SK-N-DZ (cell line): ENCODE measurements at regions not wholly inside any gene's neighbourhood (a gene's known extent, or its start where the extent isn't known, plus 50 kb on each side); places are given as distances from the start of the nearest gene placed in this dataset.

Experiments
- DNase-seq: peaks from one replicate; pipeline ENCODE4 v3.0.0-alpha.2; 2015; ENCODE audit warnings: low spot score

- DNase-seq, result no peak
These were observed 612.8 kb downstream of the INSC start for GRCh38 chr11:15727520-15727914.

DNA sequence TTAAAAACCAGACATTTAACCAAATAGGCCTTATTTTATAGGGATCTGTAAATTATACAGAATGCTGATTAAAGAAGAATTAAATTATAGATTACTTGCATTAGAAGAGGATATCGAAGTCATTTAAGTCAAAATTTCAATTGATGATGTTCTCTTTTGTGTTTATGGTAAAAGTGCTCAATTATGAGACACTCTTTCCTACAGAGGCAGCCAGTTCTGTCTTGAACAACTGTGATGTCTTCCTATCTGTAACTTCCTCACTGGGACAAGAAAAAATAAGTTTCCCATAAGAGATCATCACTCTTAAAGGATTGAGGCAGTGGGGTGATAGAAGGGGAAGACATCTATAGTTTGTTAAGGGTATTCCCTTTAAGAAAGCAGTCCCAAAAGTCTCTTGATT lies 613.5 kb downstream of the INSC start:
- no peak for DNase-seq

DNA sequence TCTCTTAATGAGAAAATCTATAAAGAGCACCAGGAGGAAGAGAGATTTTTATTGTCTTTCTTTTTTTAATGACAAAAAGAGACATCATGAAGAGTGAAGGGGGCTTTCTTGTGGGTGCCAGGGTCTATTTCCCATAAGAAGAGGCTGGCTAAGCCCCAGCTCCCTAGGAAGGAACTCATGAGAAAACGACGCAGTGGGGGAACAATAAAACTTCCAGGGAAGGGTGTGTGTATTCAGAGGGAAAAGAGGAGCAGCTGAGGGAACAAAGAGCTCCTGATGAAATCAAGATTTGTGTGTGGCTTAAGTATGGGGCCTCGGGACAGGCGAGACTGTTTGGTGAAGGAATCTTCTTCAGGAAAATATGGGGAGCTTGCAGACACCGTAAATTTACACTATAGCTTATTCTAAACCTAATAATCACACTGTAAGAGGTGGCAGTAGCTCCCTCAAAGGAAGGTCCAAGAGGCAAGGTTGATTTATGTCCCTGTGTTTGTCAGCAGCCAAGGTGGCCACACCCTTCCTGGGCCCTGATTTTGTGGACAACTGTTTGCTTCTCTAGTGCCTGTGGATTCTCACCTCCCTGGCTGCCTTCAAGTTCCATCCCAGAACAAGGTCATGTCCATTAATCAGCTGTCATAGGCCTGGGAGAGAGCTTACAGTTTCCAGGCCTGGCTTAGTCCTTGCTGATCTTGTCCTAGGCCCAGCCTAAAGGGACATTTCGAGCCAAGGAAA lies 615.7 kb downstream of the INSC start:
- DNase-seq, result no peak

GRCh38 chr11:15730995-15731385 lies 616.3 kb downstream of the INSC start:
- no peak for DNase-seq

DNA sequence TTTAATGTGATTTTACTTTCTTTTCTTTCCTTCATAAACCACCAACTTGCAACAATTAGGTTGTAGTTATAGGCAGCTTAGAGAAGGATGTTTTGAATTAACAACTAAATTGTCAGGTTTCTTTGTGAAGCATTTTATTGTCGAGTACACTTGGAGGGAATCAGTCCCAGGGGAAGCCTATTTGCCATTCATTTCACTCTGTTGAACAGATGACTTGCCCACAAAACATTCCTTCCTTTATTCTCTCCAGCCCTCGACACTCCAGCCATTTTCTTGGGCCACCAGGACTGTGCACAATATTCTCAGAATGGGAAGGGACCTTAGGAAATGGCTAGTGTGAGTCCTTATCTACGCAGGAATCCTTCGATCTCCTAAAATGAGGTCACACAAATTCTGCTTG lies 620.6 kb downstream of the SOX6 start:
- DNase-seq, result no peak

DNA sequence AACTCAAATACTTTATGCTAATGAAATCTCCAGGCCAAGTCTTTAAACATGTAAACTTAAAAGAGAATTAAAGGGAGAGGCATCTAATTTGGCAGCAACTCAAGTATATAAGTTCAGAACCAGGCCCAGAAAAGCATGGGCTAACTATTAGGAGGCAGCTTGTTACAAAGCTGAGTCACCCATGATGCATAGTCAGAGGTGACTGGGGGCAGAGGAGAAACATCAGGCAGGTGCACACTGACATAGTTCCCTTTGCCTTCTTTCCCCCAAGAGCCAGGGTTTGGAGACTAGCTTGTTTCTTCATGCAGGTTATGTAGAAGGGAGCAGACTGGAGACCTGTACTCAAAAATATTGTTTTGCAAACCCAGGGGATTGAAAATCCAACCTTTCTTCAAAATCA lies 619.0 kb downstream of the SOX6 start:
- no peak for DNase-seq

DNA sequence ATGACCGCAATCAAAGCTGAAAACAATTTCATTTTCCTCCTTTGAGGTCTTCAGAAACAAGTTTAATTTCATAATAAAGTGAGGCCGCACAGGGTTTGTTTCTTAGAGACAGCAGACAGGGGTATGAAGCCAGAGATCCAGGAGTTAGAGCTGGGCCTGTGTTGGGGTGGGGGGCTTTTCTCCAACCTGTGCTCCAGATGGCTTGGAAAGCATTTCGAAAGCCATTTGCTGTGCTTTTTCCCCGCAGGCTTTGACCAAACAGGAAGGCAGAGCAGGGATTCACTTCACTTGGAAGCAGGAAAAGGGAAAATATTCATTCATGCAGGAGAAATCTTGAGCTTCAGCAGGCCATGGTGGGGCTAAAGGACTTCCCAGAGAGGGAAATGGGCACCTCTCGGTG lies 617.4 kb downstream of the SOX6 start:
- DNase-seq, result no peak

DNA sequence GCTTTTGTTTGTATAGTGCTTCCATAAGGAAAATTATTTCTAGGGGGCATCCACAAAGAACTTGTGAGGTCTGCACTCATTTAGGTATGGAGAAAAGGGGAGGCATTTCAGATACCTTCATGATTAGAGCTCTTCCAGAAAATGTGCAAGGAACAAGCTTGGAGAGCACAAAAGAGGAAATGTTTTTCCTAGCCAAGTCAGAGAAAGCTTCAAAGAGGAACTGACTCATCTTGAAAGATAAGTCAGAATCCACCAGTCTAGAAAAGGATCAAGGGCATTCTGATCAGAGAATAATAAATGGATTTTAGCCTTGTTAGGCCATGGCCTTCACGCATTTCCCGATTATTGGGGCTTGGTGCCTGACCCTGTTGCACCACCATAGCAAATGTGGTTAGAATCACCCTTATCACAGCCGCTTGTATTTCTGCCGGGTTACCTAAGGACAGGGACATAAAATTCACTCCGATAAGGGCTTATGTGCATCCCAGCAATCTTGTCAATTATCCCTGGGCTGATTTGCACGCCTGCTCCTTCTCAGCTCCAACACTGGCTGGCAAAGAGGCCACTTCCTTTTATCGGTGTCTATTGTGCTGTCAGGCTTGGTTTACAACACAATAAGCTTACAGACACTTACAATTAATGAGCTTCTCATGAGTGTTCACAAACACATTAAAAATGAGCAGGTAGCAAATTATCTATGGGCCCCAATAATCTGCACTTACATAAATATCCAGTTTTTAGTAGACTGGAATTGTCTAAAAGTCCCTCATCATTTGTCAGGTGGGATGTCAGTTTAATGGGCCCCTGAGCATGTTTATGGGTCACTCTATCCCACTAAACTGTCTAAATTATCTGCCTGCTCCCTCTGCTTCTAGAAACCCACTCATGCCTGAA lies 613.5 kb downstream of the SOX6 start:
- DNase-seq, result peak; percentile 12

DNA sequence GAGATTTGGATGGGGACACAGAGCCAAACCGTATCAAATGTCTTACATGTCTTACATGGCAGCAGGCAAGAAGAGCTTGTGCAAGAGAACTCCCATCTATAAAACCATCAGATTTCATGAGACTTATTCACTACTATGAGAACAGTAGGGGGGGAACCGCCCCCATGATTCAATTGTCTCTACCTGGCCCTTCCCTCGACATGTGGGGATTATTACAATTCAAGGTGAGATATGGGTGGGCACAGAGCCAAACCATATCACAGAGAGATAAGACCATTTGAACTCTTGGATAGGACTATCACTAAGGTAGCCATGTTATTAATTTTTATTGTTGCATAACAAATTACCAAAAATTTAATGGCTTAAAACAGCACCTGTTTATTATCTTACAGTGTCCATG lies 611.7 kb downstream of the SOX6 start:
- DNase-seq, result no peak

DNA sequence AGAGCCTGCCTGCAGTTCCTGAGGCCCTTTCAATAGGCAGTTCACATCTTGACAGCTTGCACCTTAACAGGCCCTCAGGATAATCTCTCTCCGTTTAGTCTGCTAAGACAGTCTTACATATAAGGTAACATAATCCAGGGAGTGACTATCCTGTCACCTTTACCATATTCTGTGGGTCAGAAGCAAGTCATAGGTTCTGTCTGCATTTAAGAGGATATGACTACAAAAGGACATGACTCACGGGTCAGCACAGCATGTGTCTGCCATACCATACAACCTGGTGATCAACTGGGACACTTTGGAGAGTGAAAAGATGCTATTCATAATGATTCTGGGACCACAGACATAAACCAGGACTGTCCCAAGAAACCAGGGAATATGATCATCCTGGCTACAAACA lies 611.1 kb downstream of the SOX6 start:
- DNase-seq, result no peak

DNA sequence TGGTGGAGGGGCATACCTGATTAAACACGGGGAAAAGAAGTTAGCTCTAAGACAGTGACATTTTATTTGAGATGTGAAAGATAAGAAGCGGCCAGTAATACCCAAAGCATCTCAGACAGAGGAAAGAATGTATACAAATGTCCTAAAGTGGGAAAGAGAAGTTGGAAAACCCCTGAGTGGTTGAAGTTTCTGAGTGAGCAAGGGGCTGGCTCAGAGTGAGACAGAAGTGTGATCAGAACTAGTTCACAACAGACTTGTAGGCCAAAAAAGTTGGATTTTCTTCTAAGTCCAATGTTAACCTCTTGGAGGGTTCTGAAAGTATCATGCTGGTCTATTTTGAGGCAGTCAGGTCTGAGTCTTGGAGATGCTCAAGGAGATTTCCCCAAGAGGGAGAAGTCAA lies 608.7 kb downstream of the SOX6 start:
- DNase-seq, result no peak

GRCh38 chr11:15748132-15748531 lies 608.2 kb downstream of the SOX6 start:
- DNase-seq, result no peak

GRCh38 chr11:15748741-15749140 lies 607.6 kb downstream of the SOX6 start:
- DNase-seq, result no peak

- DNase-seq, result no peak
These were observed 605.6 kb downstream of the SOX6 start for GRCh38 chr11:15750535-15751308.

DNA sequence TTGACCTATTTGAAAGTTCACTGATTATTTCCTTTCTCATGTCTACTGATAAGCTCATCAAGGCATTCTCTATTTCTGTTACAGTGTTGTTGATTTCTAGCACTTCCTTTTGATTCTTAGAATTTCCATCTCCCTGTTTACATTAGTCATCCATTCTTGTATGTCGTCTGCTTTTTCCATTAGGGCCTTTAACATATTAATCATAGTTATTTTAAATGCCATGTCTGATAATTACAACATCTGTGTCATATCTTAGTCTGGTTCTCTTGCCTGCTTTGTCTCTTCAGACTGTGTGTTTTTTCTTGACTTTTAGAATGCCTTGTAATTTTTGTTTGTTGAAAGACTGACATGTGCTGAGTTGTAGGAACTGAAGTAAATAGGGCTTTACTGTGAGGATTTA lies 602.1 kb downstream of the SOX6 start:
- DNase-seq, result no peak

- no peak for DNase-seq
These were observed 599.2 kb downstream of the SOX6 start for GRCh38 chr11:15757048-15757698.

GRCh38 chr11:15758857-15759465 lies 597.4 kb downstream of the SOX6 start:
- DNase-seq, result no peak

- DNase-seq, result no peak
These were observed 595.1 kb downstream of the SOX6 start for GRCh38 chr11:15761235-15761634.

- no peak for DNase-seq
These were observed 592.0 kb downstream of the SOX6 start for GRCh38 chr11:15764326-15764725.

GRCh38 chr11:15764948-15765347 lies 591.4 kb downstream of the SOX6 start:
- no peak for DNase-seq

DNA sequence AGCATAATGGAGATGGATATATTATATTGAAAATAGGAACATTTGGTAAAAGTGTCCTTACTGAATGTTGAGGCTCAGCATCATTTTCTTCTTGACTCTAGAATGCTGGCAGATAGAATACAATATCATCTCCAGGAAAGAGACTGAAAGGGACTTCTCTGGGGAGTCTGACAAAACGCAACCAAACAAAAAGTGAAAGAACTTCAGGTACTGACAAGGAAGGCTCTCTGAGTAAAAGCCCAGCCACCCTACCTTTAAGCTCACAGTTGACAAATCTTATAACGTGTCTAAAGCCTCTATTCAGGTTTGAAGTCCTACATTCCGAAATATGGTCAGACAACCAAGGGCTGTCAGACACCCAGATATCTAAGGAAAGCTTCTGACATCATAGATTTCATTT lies 590.8 kb downstream of the SOX6 start:
- DNase-seq, result no peak
